Activated T-helper 1 cell treated with anti-CD3 and anti-CD28 coated beads, Interleukin-12 subunit alpha, Interleukin-12 subunit beta, Interleukin-2, Interleukin-4 antibody, amounts not matched to agents 30 ng/mL and 10 ng/mL and 1 ng/mL, durations not matched to agents 14 hours and 24 hours and 36 hours (primary cell): ENCODE measurements at regions not wholly inside any gene's neighbourhood (a gene's known extent, or its start where the extent isn't known, plus 50 kb on each side); places are given as distances from the start of the nearest gene placed in this dataset.

Experiments used
- DNase-seq: peaks from one replicate; pipeline ENCODE4 v3.0.0; 2021; ENCODE audit warnings: low spot score
- H3K27ac Mint-ChIP-seq: one replicate; pipeline ENCODE4 v1.8.0; 2021; ENCODE audit warnings: mild to moderate bottlenecking, mixed read lengths
- H3K27me3 Mint-ChIP-seq: one replicate; pipeline ENCODE4 v1.8.0; 2022; ENCODE audit warnings: mild to moderate bottlenecking, moderate library complexity, mixed read lengths; ENCODE audit not compliant: insufficient read depth
- H3K36me3 Mint-ChIP-seq: one replicate; pipeline ENCODE4 v1.8.0; 2021; ENCODE audit warnings: low read depth, mixed read lengths
- H3K4me1 Mint-ChIP-seq: one replicate; pipeline ENCODE4 v1.8.0; 2021; ENCODE audit warnings: low read depth, mixed read lengths
- H3K4me3 Mint-ChIP-seq: one replicate; pipeline ENCODE4 v1.8.0; 2021; ENCODE audit warnings: mild to moderate bottlenecking, moderate library complexity, mixed read lengths
- H3K9me3 Mint-ChIP-seq: one replicate; pipeline ENCODE4 v1.8.0; 2021; ENCODE audit warnings: mixed read lengths
- intact Hi-C: fragments of 100-400 bp; cut with micrococcal nuclease; formaldehyde crosslinking; loops from one replicate; pipeline ENCODE4 v1.15.1; 2024

DNA sequence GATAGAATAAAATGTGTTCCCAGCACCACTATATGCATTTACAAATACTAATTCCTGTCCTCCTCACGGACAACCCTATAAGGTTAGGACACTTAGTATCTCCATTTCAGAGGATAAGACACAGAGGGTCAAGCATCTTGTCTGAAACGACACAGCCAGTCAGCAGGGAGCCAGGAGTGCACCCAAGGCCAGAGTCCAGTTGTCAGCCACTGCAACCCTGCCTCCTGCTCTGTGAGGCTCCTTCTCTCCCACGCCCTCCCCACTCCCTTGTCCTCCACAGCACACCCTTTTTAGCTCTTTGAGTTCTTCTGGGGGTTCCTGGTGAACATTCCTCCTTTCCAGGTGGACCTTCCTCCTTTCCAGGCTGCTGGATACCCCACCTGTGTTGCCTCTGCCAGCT, 119.0 kb upstream of the TNR start:
- Mint-ChIP-seq H3K36me3 (no peaks in the 10 kb centered on the region), H3K4me3 (no peak overlapping the region), H3K27me3 (no peaks in the 10 kb centered on the region), H3K4me1 (no peaks in the 10 kb centered on the region), H3K27ac (no peak overlapping the region), H3K9me3 (no peaks in the 10 kb centered on the region)
- no peak for DNase-seq
- intact Hi-C loops: no loop called here

DNA sequence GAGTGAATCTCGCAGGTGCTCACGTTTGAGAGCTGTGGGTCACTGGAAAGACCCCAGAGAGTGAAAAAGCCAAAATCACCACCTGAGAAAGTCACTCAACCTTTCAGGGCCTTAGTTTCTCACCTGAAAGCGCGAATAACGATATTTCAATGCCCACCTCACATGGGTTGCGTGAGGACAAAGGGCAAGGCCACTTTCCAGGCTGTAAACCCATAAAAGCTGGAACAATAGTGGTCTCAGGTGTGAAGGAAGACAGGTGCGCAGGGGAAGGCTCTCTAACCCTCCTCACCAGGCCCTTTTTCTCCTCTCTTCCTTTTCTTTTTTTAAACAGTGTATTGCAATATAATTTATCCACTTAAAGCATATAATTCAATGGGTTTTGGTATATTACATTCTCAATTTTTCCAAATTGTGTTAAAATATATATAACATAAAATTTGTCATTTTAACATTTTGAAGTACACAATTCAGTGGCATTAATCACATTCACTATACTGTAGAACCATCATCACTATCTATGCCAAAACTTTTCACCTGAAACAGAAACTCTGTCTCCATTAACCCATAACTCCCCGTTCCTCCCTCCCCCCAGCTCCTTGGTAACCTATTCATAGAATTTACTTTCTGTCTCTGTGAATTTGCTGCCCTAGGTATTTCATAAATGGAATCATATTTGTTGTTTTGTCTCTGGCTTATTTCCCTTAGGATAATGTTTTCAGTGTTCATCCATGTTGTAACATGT, 118.4 kb upstream of the TNR start:
- Mint-ChIP-seq H3K36me3 (no peaks in the 10 kb centered on the region), H3K27ac (no peak overlapping the region), H3K27me3 (no peaks in the 10 kb centered on the region), H3K9me3 (no peaks in the 10 kb centered on the region), H3K4me3 (no peak overlapping the region), H3K4me1 (no peaks in the 10 kb centered on the region)
- DNase-seq: no peak
- intact Hi-C loops: no loop called here

DNA sequence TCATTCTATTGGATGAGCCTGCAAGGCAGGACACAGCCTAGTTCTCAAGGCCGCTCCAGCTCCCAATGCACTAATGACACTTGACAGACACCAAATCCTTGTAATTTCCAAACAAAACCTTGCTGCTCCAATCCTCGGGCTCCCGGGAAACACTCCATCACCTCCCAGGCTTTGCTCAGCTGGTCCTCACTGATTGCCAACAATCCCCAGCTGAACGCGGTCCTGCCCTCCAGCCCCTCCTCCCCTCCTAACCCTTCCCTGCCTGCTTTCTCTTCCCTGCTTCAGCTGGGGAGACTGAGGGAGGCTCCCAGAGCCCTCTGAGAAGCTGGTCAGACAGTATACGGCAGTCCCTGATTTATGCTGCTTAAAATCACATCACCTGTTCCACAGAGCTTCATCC, 114.4 kb upstream of the TNR start:
- H3K4me1 Mint-ChIP-seq: no peaks in the 10 kb centered on the region
- H3K27me3 Mint-ChIP-seq: no peaks in the 10 kb centered on the region
- intact Hi-C loops: no loop called here
- no peak overlapping the region for H3K27ac Mint-ChIP-seq
- H3K4me3 Mint-ChIP-seq: no peak overlapping the region
- no peak for DNase-seq
- H3K36me3 Mint-ChIP-seq: no peaks in the 10 kb centered on the region
- no peaks in the 10 kb centered on the region for H3K9me3 Mint-ChIP-seq

DNA sequence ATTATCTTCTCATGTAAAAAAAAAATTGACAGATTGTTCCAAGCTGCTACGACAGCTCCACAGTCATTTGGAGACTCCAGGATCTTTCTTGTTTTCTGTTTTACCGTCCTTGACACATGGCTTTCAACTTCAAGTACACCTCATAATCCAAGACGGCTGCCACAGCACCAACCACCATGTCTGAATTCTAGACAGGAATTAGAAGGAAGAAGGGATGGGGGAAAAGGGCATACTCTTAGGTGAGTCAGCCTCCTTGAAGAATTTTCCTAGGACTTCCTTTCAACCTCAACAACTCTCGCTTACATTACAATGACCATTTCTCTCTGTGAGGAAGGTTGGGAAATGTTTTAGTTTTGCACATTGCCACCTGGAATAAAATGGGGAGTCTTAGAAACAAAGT, 110.3 kb upstream of the TNR start:
- intact Hi-C loops: no loop called here
- Mint-ChIP-seq H3K9me3 (no peaks in the 10 kb centered on the region), H3K27ac (no peak overlapping the region), H3K4me3 (no peak overlapping the region), H3K27me3 (no peaks in the 10 kb centered on the region), H3K4me1 (no peaks in the 10 kb centered on the region), H3K36me3 (no peaks in the 10 kb centered on the region)
- no peak for DNase-seq

DNA sequence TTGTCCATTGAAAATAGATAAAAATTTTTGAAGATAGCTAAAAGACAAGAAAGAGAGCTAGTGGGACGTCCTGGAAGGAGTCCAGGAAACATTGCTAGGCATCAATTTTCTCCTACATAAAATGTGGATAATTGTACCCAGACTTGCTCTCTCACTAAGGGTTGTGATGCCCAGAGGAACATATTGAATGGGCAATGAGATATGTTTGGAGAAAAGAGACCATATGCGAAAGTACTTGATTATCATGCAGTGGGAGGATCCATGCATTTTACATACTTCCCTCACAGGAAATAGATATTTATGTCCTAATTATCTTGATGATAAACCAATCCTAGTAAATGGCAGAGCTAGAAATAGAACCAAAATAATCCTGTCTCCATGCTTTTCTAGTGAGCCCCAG, 108.4 kb upstream of the TNR start:
- no peaks in the 10 kb centered on the region for H3K36me3 Mint-ChIP-seq
- intact Hi-C loops: no loop called here
- H3K27me3 Mint-ChIP-seq: no peaks in the 10 kb centered on the region
- no peak for DNase-seq
- no peak overlapping the region for H3K27ac Mint-ChIP-seq
- H3K4me3 Mint-ChIP-seq: no peak overlapping the region
- H3K4me1 Mint-ChIP-seq: no peaks in the 10 kb centered on the region
- H3K9me3 Mint-ChIP-seq: no peaks in the 10 kb centered on the region

DNA sequence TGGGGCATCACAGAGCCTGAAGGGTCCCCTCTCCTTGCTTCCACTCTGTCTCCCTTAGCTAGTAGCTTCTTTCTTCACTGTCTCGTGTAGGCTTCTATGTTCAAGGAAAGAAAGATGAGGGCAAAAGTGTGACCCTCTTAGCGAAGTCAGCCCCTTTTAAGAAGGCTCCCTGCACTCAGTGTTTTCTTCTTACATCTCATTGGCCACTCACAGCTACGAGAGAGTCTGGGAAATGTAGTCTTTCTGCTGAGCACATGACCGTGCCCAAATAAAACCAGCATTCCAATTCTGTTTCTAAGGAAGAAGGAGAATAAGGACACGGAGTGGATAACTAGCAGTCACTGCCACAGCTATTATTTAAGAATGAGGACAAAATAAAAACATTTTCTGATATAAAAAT, 104.9 kb upstream of the TNR start:
- no peaks in the 10 kb centered on the region for H3K9me3 Mint-ChIP-seq
- intact Hi-C loops: no loop called here
- H3K4me1 Mint-ChIP-seq: no peaks in the 10 kb centered on the region

DNA sequence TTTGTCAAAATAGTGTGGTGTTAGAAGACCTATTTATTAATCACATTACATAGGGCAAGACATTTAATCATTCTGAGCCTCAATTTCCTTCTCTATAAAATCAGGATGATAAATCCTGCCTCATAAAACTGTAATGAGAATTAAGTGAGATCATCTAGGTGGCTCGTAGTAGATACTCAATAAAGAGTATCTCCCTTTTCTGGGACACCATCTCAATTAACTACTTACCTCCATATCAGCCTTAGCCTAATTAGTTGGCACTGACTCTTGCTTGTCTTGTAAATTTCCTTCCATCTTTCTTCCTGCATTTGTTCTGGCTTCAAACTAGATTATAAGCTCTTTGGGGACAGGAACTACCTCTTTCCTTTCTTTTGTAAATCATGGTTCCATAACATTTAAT, 102.6 kb upstream of the TNR start:
- intact Hi-C loops: no loop called here
- H3K36me3 Mint-ChIP-seq: no peaks in the 10 kb centered on the region
- no peak overlapping the region for H3K27ac Mint-ChIP-seq
- H3K9me3 Mint-ChIP-seq: no peaks in the 10 kb centered on the region
- no peak overlapping the region for H3K4me3 Mint-ChIP-seq
- DNase-seq: no peak
- H3K27me3 Mint-ChIP-seq: peaks cover 1% of the 10 kb centered on the region
- no peaks in the 10 kb centered on the region for H3K4me1 Mint-ChIP-seq

More for the DNA sequence above, 104.9 kb upstream of the TNR start:
- DNase-seq: no peak
- Mint-ChIP-seq H3K4me3 (no peak overlapping the region), H3K27ac (no peak overlapping the region), H3K36me3 (no peaks in the 10 kb centered on the region), H3K27me3 (no peaks in the 10 kb centered on the region)

DNA sequence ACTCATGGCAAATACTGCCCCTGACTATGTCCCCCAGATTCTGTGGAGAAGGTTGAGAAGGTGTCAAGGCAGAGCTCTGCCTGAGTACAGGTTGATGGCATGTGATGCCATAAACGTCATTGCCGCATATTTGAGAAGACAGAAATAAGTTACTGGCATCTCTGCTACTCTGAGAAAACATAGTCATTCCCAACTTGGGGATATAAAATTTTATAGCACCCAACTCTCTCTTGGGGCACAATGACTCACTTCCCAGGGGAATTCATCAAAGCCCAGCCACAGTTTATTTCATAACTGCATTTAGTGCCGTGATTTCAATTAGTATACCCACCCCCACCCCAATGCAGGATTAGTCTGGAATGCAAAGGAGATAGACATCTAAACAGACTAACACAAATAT, 101.9 kb upstream of the TNR start:
- no peak overlapping the region for H3K27ac Mint-ChIP-seq
- H3K27me3 Mint-ChIP-seq: peaks cover 1% of the 10 kb centered on the region
- H3K36me3 Mint-ChIP-seq: no peaks in the 10 kb centered on the region
- no peak overlapping the region for H3K4me3 Mint-ChIP-seq
- DNase-seq: no peak
- intact Hi-C loops: no loop called here
- H3K4me1 Mint-ChIP-seq: no peaks in the 10 kb centered on the region
- no peaks in the 10 kb centered on the region for H3K9me3 Mint-ChIP-seq

DNA sequence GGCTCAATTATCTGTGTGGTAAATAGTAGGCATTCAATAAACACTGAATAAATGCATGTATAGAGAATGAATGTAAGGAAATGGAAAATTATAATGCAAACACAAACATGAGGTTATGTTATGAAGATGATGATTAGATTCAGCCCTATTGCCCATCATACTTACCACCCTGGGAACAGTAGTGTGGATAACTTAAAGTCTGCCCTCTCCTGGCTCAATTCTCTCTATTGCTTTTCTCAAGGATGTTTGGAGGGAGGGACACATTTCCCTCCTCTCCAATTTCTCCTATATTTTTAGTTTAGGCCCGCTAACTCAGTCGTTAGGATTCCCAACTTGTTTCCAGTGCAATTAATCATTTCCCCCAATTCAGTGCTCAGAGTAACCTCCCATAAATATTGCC, 101.5 kb upstream of the TNR start:
- Mint-ChIP-seq H3K36me3 (no peaks in the 10 kb centered on the region), H3K27ac (no peak overlapping the region), H3K27me3 (peaks cover 1% of the 10 kb centered on the region), H3K9me3 (no peaks in the 10 kb centered on the region), H3K4me1 (no peaks in the 10 kb centered on the region), H3K4me3 (no peak overlapping the region)
- DNase-seq: no peak
- intact Hi-C loops: no loop called here

DNA sequence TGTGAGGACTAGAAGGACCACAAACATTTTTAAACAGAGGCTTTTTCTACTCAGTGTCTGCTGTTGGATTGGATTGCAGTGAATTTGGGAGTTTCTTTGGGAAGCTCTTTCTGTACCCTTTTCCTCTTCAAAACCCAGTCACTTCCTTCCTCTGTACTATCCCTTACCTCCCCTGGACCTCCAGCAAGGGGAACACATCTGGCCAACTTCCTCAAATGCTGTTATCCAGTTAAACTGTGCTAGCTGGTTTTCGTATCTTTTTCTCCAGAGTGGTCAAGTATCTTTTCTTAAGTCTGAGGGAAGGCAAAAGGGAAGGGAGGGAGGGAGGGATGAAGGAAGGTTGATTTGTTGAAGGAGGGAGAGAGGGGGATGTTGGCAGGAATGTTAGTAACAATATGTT, 99.2 kb upstream of the TNR start:
- intact Hi-C loops: no loop called here
- DNase-seq: no peak
- H3K9me3 Mint-ChIP-seq: no peaks in the 10 kb centered on the region
- H3K36me3 Mint-ChIP-seq: no peaks in the 10 kb centered on the region
- H3K27ac Mint-ChIP-seq: no peak overlapping the region
- no peaks in the 10 kb centered on the region for H3K4me1 Mint-ChIP-seq
- H3K27me3 Mint-ChIP-seq: peaks cover 1% of the 10 kb centered on the region
- H3K4me3 Mint-ChIP-seq: no peak overlapping the region

DNA sequence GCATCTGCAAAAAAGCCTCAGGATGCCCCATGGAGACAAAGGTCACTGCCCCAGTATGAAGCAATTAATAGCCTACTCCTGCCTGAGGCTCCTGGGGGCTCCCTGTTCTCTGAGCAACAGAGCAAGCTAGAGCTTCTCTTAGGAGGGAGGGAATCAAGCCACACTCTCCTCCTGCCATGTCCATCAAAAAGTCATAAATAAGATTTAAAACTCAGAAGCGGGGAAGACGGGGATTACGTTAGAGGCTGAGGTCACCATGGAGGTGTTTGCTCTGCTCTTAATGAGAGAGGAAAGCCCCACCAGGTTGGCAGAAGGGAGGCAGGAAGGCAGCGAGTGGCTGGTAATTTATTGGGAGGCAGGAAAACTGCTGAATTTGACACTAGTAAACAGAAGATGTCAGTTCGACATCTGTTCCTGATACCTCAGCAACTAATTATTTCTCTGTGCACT, 98.4 kb upstream of the TNR start:
- H3K36me3 Mint-ChIP-seq: no peaks in the 10 kb centered on the region
- no peak for DNase-seq
- peaks cover 1% of the 10 kb centered on the region for H3K27me3 Mint-ChIP-seq
- H3K4me1 Mint-ChIP-seq: no peaks in the 10 kb centered on the region
- no peak overlapping the region for H3K4me3 Mint-ChIP-seq
- intact Hi-C loops: no loop called here
- H3K9me3 Mint-ChIP-seq: no peaks in the 10 kb centered on the region
- H3K27ac Mint-ChIP-seq: no peak overlapping the region

DNA sequence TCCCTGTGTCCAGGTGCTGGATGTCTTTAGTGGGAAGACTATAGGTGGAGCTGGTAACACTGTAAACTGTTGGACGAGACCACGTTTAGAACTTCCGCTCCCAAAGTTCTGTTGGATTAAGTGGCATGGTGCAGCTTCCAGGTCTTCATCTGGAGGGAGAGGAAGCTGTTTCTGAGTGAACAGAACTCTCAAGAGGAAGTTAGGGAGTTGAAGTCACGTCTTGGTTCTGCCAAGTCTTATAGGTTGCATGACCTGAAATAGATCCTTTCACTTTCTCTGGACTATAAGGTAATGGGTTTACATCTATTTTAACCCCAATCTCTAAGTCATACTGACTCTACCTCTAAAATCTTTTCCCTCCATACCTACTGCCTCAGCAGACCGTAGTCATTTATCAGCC, 97.4 kb upstream of the TNR start:
- H3K27me3 Mint-ChIP-seq: peaks cover 1% of the 10 kb centered on the region

DNA sequence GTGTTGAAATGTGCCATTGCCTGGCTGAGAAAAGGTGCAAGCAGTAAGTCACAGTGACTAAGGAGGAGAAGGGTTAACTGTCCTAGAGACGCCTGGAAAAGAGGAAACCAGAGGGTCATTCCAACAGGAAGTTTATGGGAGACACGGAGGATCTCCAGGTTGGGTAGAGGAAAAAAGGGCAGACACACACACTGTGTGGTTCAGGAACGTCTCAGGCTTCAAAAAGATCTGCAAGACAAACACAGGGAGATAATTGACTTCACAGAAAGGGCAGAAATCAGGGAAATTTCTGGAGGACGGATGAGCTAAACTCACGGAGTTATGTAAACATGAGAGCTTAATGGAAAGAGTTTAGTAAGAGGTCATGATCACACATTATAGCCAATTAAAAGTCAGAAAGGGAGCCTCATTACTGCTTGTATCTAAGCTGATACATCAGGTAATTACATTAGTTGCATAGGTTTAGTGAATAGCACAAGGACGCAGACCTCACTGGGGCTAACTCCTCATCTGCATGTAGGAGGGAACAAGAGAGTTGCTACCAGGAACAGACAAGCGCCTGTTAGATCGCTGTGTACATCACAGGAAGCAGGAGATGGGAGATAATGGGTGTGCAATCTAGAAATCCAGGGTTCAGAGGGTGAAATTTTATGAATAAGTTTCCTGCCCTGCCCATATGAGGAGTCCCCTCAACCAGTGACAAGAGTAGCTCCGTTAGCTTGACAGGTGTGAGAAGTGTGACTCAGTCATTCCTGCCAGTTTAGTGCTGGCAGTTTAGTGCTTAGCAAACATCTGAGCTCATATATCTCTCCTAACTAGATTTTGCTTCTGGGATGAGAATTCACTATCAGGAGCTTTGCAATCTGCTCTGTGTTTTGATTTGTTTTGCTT, 96.6 kb upstream of the TNR start:
- Mint-ChIP-seq H3K27ac (no peak overlapping the region), H3K9me3 (no peaks in the 10 kb centered on the region), H3K4me1 (no peaks in the 10 kb centered on the region), H3K36me3 (no peaks in the 10 kb centered on the region), H3K4me3 (no peak overlapping the region), H3K27me3 (peaks cover 1% of the 10 kb centered on the region)
- intact Hi-C loops: no loop called here
- no peak for DNase-seq

More for the DNA sequence above, 97.4 kb upstream of the TNR start:
- Mint-ChIP-seq H3K36me3 (no peaks in the 10 kb centered on the region), H3K9me3 (no peaks in the 10 kb centered on the region), H3K27ac (no peak overlapping the region), H3K4me1 (no peaks in the 10 kb centered on the region), H3K4me3 (no peak overlapping the region)
- DNase-seq: no peak
- intact Hi-C loops: no loop called here
